HG03135 (cell line): ENCODE measurements at regions not wholly inside any gene's neighbourhood (a gene's known extent, or its start where the extent isn't known, plus 50 kb on each side); places are given as distances from the start of the nearest gene placed in this dataset.
"Not testable (repeated sequence)": the region's sequence is repeated elsewhere in the genome, so short reads cannot be mapped to it uniquely, and the experiment has no call there.

Experiments used
- ATAC-seq: cut with Tn5 transposase; IDR thresholded peaks from one replicate; pipeline ENCODE4 v1.9.1; 2021; ENCODE audit warnings: mild to moderate bottlenecking, moderate library complexity; ENCODE audit not compliant: unreplicated experiment

DNA sequence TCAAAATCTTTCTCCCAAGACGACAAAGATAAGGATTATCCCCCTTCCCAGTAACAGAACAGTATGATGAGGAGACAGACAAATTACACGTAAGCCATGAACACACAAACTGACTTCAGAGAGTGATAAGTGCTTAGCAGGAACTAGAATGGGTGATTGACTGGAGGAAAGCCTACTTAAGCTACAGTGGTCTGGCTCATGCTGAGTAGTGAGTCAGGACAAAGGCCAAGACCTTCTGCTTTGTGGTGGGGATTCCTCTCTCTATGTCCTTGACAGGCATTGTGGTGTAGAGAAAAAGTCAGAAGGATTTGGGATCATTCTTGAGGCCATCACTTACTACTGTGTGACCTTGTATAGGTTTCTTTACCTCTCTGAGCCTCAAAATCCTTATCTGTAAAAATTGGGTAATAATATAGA is 381.9 kb upstream of the CCL2 start:
- no peak for ATAC-seq

DNA sequence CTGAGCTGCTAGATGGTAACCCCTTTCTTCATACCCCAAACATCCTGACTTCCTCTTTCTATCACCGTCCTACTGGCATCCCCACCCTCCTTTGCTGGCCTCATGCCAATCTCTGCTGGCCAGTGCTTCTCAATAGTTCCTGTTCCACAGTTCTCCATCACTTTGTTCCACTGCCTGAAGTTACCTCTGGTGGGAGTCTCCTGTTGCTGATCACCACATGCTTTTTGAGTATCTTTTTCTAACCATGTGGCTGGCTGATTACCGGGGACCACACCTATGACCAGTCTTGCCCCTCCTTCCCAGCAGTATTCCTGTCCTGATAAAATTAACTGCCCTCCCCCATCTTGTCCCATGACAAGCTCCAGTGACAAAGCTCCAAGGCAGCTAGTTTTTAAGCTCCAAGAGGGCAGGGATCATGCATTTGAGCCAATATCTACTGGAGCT is 380.4 kb upstream of the CCL2 start:
- ATAC-seq, result no peak

GRCh38 chr17:33875973-33876372 is 379.1 kb upstream of the CCL2 start:
- ATAC-seq, result no peak

- ATAC-seq, result not testable (repeated sequence)
These were observed 372.8 kb upstream of the CCL2 start for GRCh38 chr17:33882273-33882672.

DNA sequence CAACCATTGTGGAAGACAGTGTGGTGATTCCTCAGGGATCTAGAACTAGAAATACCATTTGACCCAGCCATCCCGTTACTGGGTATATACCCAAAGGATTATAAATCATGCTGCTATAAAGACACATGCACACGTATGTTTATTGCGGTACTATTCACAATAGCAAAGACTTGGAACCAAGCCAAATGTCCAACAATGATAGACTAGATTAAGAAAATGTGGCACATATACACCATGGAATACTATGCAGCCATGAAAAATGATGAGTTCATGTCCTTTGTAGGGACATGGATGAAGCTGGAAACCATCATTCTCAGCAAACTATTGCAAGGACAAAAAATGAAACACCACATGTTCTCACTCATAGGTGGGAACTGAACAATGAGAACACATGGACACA is 372.4 kb upstream of the CCL2 start:
- not testable (repeated sequence) for ATAC-seq

GRCh38 chr17:33888455-33888854 is 366.6 kb upstream of the CCL2 start:
- no peak for ATAC-seq

DNA sequence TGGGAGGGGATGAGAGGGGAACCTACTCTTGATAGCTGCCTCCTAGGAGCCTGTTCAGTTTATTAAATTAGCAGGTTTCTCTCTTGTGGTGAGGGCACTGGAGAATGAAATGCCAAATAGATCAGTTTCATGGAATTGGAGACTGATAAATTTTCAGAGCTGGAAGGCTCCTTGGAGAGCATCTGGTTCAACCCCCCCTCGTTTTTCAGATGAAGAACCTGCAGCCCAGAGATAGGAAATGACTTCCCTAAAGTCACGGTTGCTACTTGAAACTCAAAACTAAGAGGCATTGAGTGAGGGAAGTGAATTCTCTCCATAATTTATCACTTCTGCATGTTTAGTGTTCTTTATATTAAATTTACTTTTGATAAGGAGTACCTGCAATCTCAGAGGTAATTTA is 366.0 kb upstream of the CCL2 start:
- no peak for ATAC-seq

GRCh38 chr17:33889766-33890165 is 365.3 kb upstream of the CCL2 start:
- no peak for ATAC-seq

DNA sequence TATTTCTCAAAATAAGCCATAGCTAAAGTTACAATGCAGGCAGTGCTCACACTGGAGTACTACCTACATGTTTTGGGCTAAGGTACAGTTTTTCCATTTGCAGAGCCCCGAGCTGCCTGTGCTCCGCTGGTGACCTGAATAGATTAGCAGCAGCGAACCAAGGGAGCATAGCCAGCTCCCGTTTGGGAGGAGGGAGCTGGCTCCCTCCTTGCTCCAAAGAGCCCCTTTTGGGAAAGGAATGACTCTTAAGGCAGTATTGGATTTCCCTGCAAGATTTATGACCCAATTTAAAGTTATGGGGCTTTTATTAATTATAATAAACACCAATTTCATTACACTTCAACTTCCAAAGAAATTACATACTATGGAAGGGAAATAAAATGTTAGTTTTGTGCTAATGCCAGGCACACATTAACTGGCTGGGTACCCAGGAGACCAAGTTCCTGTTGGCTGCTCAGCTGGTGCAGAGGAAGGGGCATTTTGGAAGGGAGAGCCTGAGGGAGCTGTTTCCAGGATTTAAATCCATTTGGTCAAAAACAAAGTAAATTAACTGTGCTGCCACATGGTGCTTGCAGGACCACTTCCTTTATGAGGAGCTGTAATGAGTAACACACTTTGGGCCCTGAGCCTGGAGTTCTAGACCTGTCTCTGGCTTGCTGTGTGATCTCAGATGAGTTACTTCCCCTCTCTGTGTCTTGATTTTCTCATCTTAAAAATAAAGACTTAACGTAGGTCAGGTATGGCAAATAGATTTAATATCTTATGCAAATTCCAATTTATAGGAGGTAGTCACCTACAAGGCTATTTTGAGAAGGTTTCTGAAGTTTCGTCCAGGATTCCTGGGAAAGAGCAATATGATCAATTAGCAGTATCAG is 362.1 kb upstream of the CCL2 start:
- no peak for ATAC-seq

DNA sequence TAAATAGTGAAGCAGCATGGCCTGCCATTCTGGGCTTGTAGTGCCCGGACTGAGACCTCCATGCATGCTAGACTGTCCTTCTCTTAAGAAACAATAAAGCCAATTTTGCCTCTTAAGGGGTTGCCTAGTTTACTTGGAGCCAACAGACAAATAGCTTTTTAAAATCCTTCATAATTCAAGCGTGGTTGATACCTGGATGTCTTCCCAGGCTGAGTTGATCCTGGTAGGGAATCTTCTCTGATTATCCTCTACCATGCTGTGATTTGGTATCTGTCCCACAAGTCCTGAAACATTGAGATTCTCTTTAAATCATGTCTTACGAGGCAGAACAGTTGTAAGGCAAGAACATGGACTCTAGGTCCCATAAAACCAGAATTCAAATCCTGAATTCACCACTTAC is 359.6 kb upstream of the CCL2 start:
- no peak for ATAC-seq

GRCh38 chr17:33896263-33896662 is 358.8 kb upstream of the CCL2 start:
- ATAC-seq, result no peak

DNA sequence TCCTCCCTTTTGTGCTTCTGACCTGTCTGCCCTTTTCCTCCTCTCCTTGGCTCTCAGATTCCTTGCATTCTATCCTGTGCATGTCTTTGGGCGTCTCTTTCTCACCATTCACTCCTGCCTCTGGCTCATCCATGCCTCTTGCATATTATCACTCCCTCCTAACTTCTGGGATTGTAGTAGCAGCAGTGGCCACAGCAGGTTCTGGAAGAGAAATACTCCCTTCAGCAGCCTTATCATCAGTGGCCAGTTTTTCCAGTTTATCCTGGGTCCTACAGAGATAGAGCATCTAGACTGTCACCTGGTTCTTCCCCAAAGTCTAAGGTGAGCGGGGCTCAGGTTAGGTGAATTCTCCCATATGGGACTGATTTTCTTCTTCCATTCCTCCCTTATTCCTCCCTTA is 354.0 kb upstream of the CCL2 start:
- no peak for ATAC-seq

DNA sequence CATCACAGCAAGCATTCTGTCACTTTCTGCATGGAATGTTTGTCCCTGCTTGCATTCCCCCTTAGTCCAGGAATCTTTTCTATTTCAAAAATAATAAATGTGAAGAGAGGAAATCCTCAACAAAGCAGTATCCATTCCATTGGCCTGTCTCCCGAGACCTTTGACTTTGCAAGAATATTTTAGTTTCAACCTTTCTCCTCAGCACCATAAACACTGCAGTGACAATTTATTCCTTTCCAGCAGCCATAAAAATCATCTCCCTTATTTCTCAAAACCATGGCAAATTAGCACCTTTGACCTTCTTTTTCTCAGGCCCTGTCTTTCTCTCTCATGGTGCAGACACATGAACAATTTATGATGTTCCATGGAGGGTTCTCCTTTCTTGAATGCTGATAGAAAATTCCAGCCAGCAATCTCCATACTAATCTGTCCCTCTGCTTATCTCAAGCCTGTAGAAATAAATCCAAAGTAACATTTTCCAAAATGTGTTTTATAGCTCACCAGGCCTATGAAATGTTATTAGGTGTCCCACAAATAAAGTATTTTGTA is 352.1 kb upstream of the CCL2 start:
- ATAC-seq, result no peak

DNA sequence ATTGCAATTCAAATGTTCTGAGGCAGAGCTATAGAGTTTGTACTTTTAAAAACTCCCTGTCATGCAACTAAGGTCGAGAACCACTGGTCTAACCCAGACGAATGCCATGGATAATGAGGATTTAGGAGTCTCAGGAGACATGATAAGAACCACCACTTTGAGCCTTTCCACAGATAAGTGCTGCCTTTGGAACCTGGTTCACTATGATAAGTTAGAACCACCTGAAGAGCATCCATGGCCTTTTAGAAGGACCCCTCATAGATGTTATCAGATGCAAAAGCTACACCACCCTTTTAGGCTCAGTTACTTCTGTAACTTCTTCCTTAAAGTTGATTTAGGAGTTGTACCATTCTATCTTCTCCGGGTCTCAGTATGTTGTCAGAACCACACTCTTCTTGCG is 350.6 kb upstream of the CCL2 start:
- ATAC-seq, result no peak

GRCh38 chr17:33905338-33905800 is 349.7 kb upstream of the CCL2 start:
- ATAC-seq, result no peak

- ATAC-seq, result no peak
These were observed 346.6 kb upstream of the CCL2 start for GRCh38 chr17:33908363-33909064.

DNA sequence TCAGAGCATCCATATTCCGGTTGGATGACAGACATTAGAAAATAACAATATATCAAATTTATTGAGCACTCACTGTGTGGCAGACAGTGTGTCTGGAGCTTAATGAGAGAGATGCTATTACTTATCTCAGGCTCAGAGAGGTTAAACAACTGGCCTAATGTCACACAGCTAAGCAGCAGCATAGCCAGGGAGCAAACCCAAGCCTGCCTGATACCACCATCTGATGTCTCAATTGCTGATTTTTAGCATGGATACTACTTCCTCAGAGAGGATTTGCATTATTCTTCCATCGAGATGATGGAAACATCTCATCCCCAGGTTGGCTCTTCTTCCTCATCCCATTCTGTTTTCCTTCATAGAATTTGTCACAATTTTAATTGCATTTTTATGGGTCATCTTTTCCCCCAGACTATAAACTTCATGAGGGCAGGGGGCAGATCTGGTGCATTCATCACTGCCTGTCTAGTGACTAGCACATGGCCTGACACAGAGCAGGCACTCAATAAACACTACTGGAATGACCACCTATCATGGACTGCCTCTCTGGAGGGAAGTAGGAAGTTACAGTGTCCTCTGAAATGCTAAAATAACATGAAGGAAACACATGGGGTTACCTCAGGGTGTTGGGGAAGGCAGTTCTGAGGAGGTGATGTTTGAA is 344.8 kb upstream of the CCL2 start:
- no peak for ATAC-seq

- no peak for ATAC-seq
These were observed 341.0 kb upstream of the CCL2 start for GRCh38 chr17:33914125-33914524.

DNA sequence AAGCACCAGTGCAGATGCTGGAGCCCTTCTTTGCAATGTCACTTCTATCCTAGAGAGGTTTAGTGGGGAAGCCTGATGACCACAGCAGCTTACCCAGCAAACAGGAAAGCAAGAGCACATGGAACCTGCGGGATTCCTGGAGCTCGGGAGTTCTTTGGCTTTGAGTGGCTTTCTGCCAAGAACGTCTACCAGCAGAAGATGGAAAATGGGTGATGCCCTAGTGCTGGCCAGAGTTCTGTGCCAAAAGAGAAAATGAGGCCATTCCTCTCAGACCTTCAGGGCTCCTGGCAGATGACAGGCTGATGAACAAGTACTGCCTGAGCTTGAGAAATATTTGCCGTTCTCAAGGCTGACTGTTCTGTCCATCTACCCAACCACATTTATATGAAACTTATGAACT is 332.1 kb upstream of the CCL2 start:
- ATAC-seq, result no peak

- ATAC-seq, result no peak
These were observed 331.0 kb upstream of the CCL2 start for GRCh38 chr17:33924104-33924503.

DNA sequence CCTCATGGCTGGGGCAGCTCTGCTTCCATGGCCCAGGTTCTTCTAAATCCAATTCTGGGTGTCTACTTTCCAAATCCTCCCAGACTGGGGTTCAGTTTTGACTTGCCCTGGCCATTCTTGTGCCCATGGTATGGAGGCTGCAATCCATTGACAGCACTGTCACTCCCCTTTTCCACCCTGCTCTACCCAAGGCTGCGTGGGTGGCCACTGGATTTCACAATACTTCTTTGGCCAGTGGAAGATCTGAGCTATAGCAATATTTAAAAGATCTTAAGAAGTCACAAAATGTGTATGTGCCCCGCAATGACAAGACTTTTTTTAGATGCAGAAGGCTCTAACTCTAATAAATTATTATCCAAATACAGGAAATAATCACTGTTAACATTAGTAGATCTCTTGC is 329.4 kb upstream of the CCL2 start:
- ATAC-seq, result no peak
